HG02981 (cell line): ENCODE measurements at regions not wholly inside any gene's neighbourhood (a gene's known extent, or its start where the extent isn't known, plus 50 kb on each side); places are given as distances from the start of the nearest gene placed in this dataset.
"Not testable (repeated sequence)": the region's sequence is repeated elsewhere in the genome, so short reads cannot be mapped to it uniquely, and the experiment has no call there.

ENCODE experiments used
- ATAC-seq: cut with Tn5 transposase; IDR thresholded peaks from one replicate; pipeline ENCODE4 v1.9.1; 2021; ENCODE audit warnings: mild to moderate bottlenecking, moderate library complexity; ENCODE audit not compliant: unreplicated experiment

- no peak for ATAC-seq
These were observed 256.3 kb upstream of the MINDY3 start for GRCh38 chr10:16116404-16117304.

- no peak for ATAC-seq
These were observed 257.0 kb upstream of the MINDY3 start for GRCh38 chr10:16117305-16117695.

GRCh38 chr10:16119445-16119844 lies 259.1 kb upstream of the MINDY3 start:
- ATAC-seq = no peak

- no peak for ATAC-seq
These were observed 260.3 kb upstream of the MINDY3 start for GRCh38 chr10:16120563-16120962.

- no peak for ATAC-seq
These were observed 281.2 kb upstream of the MINDY3 start for GRCh38 chr10:16141499-16141898.

GRCh38 chr10:16146993-16147392 lies 286.7 kb upstream of the MINDY3 start:
- ATAC-seq = no peak

GRCh38 chr10:16155834-16156233 lies 281.0 kb upstream of the PTER start:
- no peak for ATAC-seq

- ATAC-seq = no peak
These were observed 280.1 kb upstream of the PTER start for GRCh38 chr10:16156681-16157080.

- ATAC-seq = not testable (repeated sequence)
These were observed 271.7 kb upstream of the PTER start for GRCh38 chr10:16165067-16165466.

- no peak for ATAC-seq
These were observed 254.7 kb upstream of the PTER start for GRCh38 chr10:16182144-16182543.

GRCh38 chr10:16182688-16183087 lies 254.1 kb upstream of the PTER start:
- ATAC-seq = no peak

GRCh38 chr10:16184096-16184597 lies 252.7 kb upstream of the PTER start:
- no peak for ATAC-seq

- ATAC-seq = no peak
These were observed 251.9 kb upstream of the PTER start for GRCh38 chr10:16184906-16185305.

GRCh38 chr10:16186564-16186963 lies 250.2 kb upstream of the PTER start:
- no peak for ATAC-seq

GRCh38 chr10:16187161-16187560 lies 249.6 kb upstream of the PTER start:
- no peak for ATAC-seq

- no peak for ATAC-seq
These were observed 244.5 kb upstream of the PTER start for GRCh38 chr10:16192337-16192736.

GRCh38 chr10:16193241-16193640 lies 243.6 kb upstream of the PTER start:
- no peak for ATAC-seq

- ATAC-seq = peak; percentile 98
These were observed 241.5 kb upstream of the PTER start for GRCh38 chr10:16195178-16195769.

GRCh38 chr10:16195894-16196293 lies 240.9 kb upstream of the PTER start:
- ATAC-seq = no peak

- no peak for ATAC-seq
These were observed 237.6 kb upstream of the PTER start for GRCh38 chr10:16199216-16199615.

GRCh38 chr10:16223618-16224017 lies 213.2 kb upstream of the PTER start:
- ATAC-seq = not testable (repeated sequence)

GRCh38 chr10:16227674-16228073 lies 209.1 kb upstream of the PTER start:
- ATAC-seq = no peak
